ENCODE measurements at regions not wholly inside any gene's neighbourhood (a gene's known extent, or its start where the extent isn't known, plus 50 kb on each side); places are given as distances from the start of the nearest gene placed in this dataset.

DNA sequence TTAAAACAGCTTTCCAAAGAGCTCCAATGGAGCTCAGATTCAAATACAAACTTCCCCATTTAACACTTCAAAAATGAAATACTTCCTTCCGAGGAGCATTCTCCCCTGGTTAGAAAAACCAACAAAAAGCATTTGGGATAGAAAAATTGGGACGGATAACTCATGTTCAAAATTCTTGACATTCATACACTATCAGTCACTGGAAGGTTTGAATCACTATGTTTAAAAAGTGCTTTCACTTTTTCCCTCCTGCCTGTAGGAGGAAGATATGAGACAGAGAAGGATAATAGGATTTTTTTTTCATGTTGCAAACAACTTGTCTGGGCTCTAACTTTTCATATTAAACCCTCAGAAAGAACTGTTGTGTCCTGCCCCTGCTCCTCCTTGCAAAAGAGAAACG, 412.0 kb downstream of the ACTL7B start:
- Mint-ChIP-seq H3K36me3 (ENCODE audit: insufficient read depth, unreplicated experiment) (no peaks in the 10 kb centered on the region), H3K4me3 (ENCODE audit: low read depth, unreplicated experiment) (peak overlapping the region; percentile 14), H3K9me3 (ENCODE audit: low read depth, unreplicated experiment) (no peaks in the 10 kb centered on the region), H3K4me1 (ENCODE audit: low read depth, unreplicated experiment) (peaks cover 16% of the 10 kb centered on the region), H3K27me3 (ENCODE audit: unreplicated experiment) (no peaks in the 10 kb centered on the region), H3K27ac (ENCODE audit: unreplicated experiment) (peak overlapping the region; percentile 58)
- intact Hi-C loops (cut with micrococcal nuclease; ENCODE audit: unreplicated experiment) = no loop called here
- CTCF ChIA-PET = no interaction called here
- no TSS peak for BruUV-seq (replicated peaks)
- no peak for DNase-seq
- TF ChIP-seq CTCF (IDR thresholded peaks at IDR 0.05; ENCODE audit: unreplicated experiment) = no peak

DNA sequence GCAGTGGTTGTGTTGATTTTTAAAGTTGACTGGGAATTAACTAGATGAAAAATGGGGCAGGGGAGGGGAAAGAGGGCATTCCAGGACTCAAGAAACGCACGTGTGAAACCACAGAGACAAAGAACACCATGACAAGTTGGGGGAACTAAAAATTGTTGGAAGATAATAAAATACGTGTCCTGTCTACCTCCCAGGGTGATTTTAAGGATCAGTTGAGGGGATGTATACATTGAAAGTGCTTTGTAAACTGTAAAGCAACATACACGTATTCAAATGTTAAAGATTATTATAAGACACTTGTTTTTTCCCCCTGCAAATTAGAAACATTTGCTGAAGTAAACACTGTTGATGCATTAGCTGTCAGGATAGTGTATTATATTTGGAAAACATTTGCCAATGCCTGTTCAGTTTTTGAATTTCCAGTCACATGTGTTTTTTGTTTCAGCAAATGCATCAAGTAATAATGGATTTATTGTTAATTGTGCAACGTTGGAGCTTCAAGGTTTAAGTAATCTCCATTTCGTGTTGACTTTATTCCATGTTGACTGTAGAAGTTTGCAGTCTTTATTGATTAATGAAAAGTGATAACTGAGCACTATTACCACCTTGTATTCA, 412.7 kb downstream of the ACTL7B start:
- Mint-ChIP-seq H3K9me3 (ENCODE audit: low read depth, unreplicated experiment) (no peaks in the 10 kb centered on the region), H3K4me1 (ENCODE audit: low read depth, unreplicated experiment) (peaks cover 16% of the 10 kb centered on the region), H3K27ac (ENCODE audit: unreplicated experiment) (peak overlapping the region; percentile 44), H3K27me3 (ENCODE audit: unreplicated experiment) (no peaks in the 10 kb centered on the region), H3K4me3 (ENCODE audit: low read depth, unreplicated experiment) (no peak overlapping the region), H3K36me3 (ENCODE audit: insufficient read depth, unreplicated experiment) (no peaks in the 10 kb centered on the region)
- TF ChIP-seq CTCF (IDR thresholded peaks at IDR 0.05; ENCODE audit: unreplicated experiment) = no peak
- no TSS peak for BruUV-seq (replicated peaks)
- intact Hi-C loops (cut with micrococcal nuclease; ENCODE audit: unreplicated experiment) = no loop called here
- no peak for DNase-seq
- CTCF ChIA-PET = no interaction called here

- intact Hi-C loops (cut with micrococcal nuclease; ENCODE audit: unreplicated experiment) = no loop called here
- Mint-ChIP-seq H3K27ac (ENCODE audit: unreplicated experiment) (peak overlapping the region; percentile 44), H3K36me3 (ENCODE audit: insufficient read depth, unreplicated experiment) (no peaks in the 10 kb centered on the region), H3K4me1 (ENCODE audit: low read depth, unreplicated experiment) (peaks cover 16% of the 10 kb centered on the region), H3K9me3 (ENCODE audit: low read depth, unreplicated experiment) (no peaks in the 10 kb centered on the region), H3K4me3 (ENCODE audit: low read depth, unreplicated experiment) (no peak overlapping the region), H3K27me3 (ENCODE audit: unreplicated experiment) (no peaks in the 10 kb centered on the region)
- no TSS peak for BruUV-seq (replicated peaks)
- CTCF ChIA-PET = no interaction called here
- TF ChIP-seq CTCF (IDR thresholded peaks at IDR 0.05; ENCODE audit: unreplicated experiment) = no peak
- DNase-seq = no peak
Measured at GRCh38 chr9:108442627-108443018, 413.2 kb downstream of the ACTL7B start.

DNA sequence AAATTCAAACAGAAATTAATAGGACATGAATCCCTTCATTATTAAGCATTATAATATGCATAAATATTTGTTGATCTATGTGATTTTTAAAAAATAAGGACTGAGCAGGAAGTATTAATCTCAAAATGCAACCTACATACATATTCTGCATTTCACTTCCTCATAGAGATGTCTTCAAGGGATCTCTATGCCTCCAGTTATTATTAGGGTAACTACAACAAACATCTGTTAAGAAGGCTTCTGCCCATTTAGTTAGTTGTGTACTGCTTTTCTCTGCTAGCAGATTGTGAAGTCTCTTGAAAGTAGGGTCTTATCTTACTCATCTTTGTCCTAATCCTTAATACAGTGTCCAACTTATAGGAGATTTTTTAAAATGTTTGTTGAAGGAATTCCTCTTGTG, 414.1 kb downstream of the ACTL7B start:
- DNase-seq = no peak
- CTCF ChIA-PET = no interaction called here
- no peak overlapping the region for H3K27ac Mint-ChIP-seq (ENCODE audit: unreplicated experiment)
- peaks cover 16% of the 10 kb centered on the region for H3K4me1 Mint-ChIP-seq (ENCODE audit: low read depth, unreplicated experiment)
- TF ChIP-seq CTCF (IDR thresholded peaks at IDR 0.05; ENCODE audit: unreplicated experiment) = no peak
- H3K36me3 Mint-ChIP-seq (ENCODE audit: insufficient read depth, unreplicated experiment) = no peaks in the 10 kb centered on the region
- intact Hi-C loops (cut with micrococcal nuclease; ENCODE audit: unreplicated experiment) = no loop called here
- no peak overlapping the region for H3K4me3 Mint-ChIP-seq (ENCODE audit: low read depth, unreplicated experiment)
- no TSS peak for BruUV-seq (replicated peaks)
- no peaks in the 10 kb centered on the region for H3K9me3 Mint-ChIP-seq (ENCODE audit: low read depth, unreplicated experiment)
- no peaks in the 10 kb centered on the region for H3K27me3 Mint-ChIP-seq (ENCODE audit: unreplicated experiment)
